Chondrocyte (in vitro differentiated cells): ENCODE measurements at regions not wholly inside any gene's neighbourhood (a gene's known extent, or its start where the extent isn't known, plus 50 kb on each side); places are given as distances from the start of the nearest gene placed in this dataset.

Source experiments
- DNase-seq: peaks from one replicate; pipeline ENCODE4 v3.0.0; 2021; ENCODE audit warnings: mixed read lengths, low spot score
- H3K27ac Mint-ChIP-seq: one replicate; pipeline ENCODE4 v1.8.0; 2021; ENCODE audit warnings: mild to moderate bottlenecking, moderate library complexity, mixed read lengths; ENCODE audit not compliant: unreplicated experiment
- H3K27me3 Mint-ChIP-seq: 2 replicates; pipeline ENCODE4 v1.8.0; 2021; ENCODE audit warnings: low read depth, mixed read lengths
- H3K36me3 Mint-ChIP-seq: 2 replicates; pipeline ENCODE4 v1.8.0; 2021; ENCODE audit warnings: low read depth, mixed read lengths
- H3K4me1 Mint-ChIP-seq: 2 replicates; pipeline ENCODE4 v1.8.0; 2021; ENCODE audit warnings: low read depth, mild to moderate bottlenecking, mixed read lengths
- H3K4me3 Mint-ChIP-seq: one replicate; pipeline ENCODE4 v1.8.0; 2021; ENCODE audit warnings: mild to moderate bottlenecking, moderate library complexity, mixed read lengths; ENCODE audit not compliant: unreplicated experiment
- H3K9me3 Mint-ChIP-seq: 2 replicates; pipeline ENCODE4 v1.8.0; 2021; ENCODE audit warnings: low read depth, mixed read lengths
- CTCF ChIP-seq: fragments of 200-600 bp; sonication (generic); IDR thresholded peaks from 2 replicates; pipeline ENCODE4 v1.5.0; 2021; ENCODE audit warnings: antibody characterized with exemption, mild to moderate bottlenecking, moderate library complexity

GRCh38 chr5:89583534-89583933, 700.5 kb upstream of the MEF2C start:
- no peak overlapping the region for H3K27ac Mint-ChIP-seq

GRCh38 chr5:89582768-89583339, 699.9 kb upstream of the MEF2C start:
- Mint-ChIP-seq H3K27me3 (no peaks in the 10 kb centered on the region), H3K4me3 (no peak overlapping the region), H3K36me3 (peaks cover 2% of the 10 kb centered on the region), H3K27ac (no peak overlapping the region), H3K4me1 (peaks cover 7% of the 10 kb centered on the region), H3K9me3 (peaks cover 3% of the 10 kb centered on the region)
- TF ChIP-seq CTCF: no peak
- DNase-seq: no peak

More at GRCh38 chr5:89583534-89583933, 700.5 kb upstream of the MEF2C start:
- DNase-seq: no peak
- no peak for TF ChIP-seq CTCF
- peaks cover 2% of the 10 kb centered on the region for H3K36me3 Mint-ChIP-seq
- H3K4me3 Mint-ChIP-seq: no peak overlapping the region
- H3K27me3 Mint-ChIP-seq: no peaks in the 10 kb centered on the region
- H3K4me1 Mint-ChIP-seq: peaks cover 7% of the 10 kb centered on the region
- peaks cover 3% of the 10 kb centered on the region for H3K9me3 Mint-ChIP-seq

GRCh38 chr5:89580976-89581375, 698.0 kb upstream of the MEF2C start:
- Mint-ChIP-seq H3K4me3 (no peak overlapping the region), H3K9me3 (peaks cover 3% of the 10 kb centered on the region), H3K36me3 (peaks cover 2% of the 10 kb centered on the region), H3K4me1 (peaks cover 7% of the 10 kb centered on the region), H3K27ac (no peak overlapping the region), H3K27me3 (no peaks in the 10 kb centered on the region)
- TF ChIP-seq CTCF: no peak
- no peak for DNase-seq

GRCh38 chr5:89575319-89575718, 692.3 kb upstream of the MEF2C start:
- Mint-ChIP-seq H3K27ac (no peak overlapping the region), H3K4me1 (no peaks in the 10 kb centered on the region), H3K36me3 (no peaks in the 10 kb centered on the region), H3K27me3 (no peaks in the 10 kb centered on the region), H3K4me3 (no peak overlapping the region), H3K9me3 (no peaks in the 10 kb centered on the region)
- TF ChIP-seq CTCF: no peak
- DNase-seq: no peak

- Mint-ChIP-seq H3K36me3 (no peaks in the 10 kb centered on the region), H3K4me3 (no peak overlapping the region), H3K27ac (no peak overlapping the region), H3K4me1 (no peaks in the 10 kb centered on the region), H3K27me3 (no peaks in the 10 kb centered on the region), H3K9me3 (no peaks in the 10 kb centered on the region)
- no peak for DNase-seq
- no peak for TF ChIP-seq CTCF
Observed at GRCh38 chr5:89573345-89573744, 690.4 kb upstream of the MEF2C start.
